Liver (tissue), 8 donors: ENCODE measurements at regions not wholly inside any gene's neighbourhood (a gene's known extent, or its start where the extent isn't known, plus 50 kb on each side); places are given as distances from the start of the nearest gene placed in this dataset.

ENCODE experiments used
- DNase-seq: peaks from one replicate; pipeline ENCODE4 v3.0.0-alpha.2; 2017; ENCODE audit warnings: low spot score
- H3K27ac ChIP-seq, 2 donors: one replicate each; pipeline ENCODE4 v1.7.0; 2013; ENCODE audit warnings: inconsistent platforms in 2 of 2, low read length in 2 of 2, control low read depth in 1 of 2, low read depth in 1 of 2, mild to moderate bottlenecking in 1 of 2
- H3K27me3 ChIP-seq, 4 donors: one replicate each; pipeline versions ENCODE4 v1.6.1 to v1.7.0; 2013; ENCODE audit warnings: low read length in 3 of 4, inconsistent platforms in 1 of 4, mild to moderate bottlenecking in 1 of 4, moderate library complexity in 1 of 4; ENCODE audit not compliant: control insufficient read depth in 4 of 4, insufficient read depth in 4 of 4
- H3K36me3 ChIP-seq, 4 donors: one replicate each; pipeline versions ENCODE4 v1.6.1 to v1.7.0; 2013; ENCODE audit warnings: low read length in 3 of 4, mild to moderate bottlenecking in 3 of 4, low read depth in 1 of 4, moderate library complexity in 1 of 4; ENCODE audit not compliant: control insufficient read depth in 4 of 4, insufficient read depth in 3 of 4
- H3K4me1 ChIP-seq, 4 donors: one replicate each; pipeline versions ENCODE4 v1.6.1 to v1.7.0; 2013; ENCODE audit warnings: low read length in 3 of 4, mild to moderate bottlenecking in 3 of 4, moderate library complexity in 1 of 4; ENCODE audit not compliant: control insufficient read depth in 4 of 4, insufficient read depth in 4 of 4
- H3K4me3 ChIP-seq, 3 donors: one replicate each; pipeline versions ENCODE4 v1.6.1 to v1.7.0; 2013; ENCODE audit warnings: low read length in 3 of 3, control low read depth in 1 of 3, low read depth in 1 of 3, mild to moderate bottlenecking in 1 of 3
- H3K9ac ChIP-seq, 2 donors: one replicate each; pipeline ENCODE4 v1.7.0; 2013; ENCODE audit warnings: low read length in 2 of 2, mild to moderate bottlenecking in 2 of 2, moderate library complexity in 2 of 2, control low read depth in 1 of 2, low read depth in 1 of 2
- H3K9me3 ChIP-seq, 4 donors: one replicate each; pipeline versions ENCODE4 v1.6.1 to v1.7.0; 2013; ENCODE audit warnings: low read length in 3 of 4; ENCODE audit not compliant: control insufficient read depth in 4 of 4
- EGR1 ChIP-seq, 2 donors: IDR thresholded peaks; 2 replicates each; pipeline ENCODE4 v1.6.1; 2016 to 2018; ENCODE audit warnings: antibody characterized with exemption in 2 of 2, low read depth in 2 of 2
- FOXA1 ChIP-seq: IDR thresholded peaks from 2 replicates; pipeline ENCODE4 v1.6.1; 2016; ENCODE audit warnings: antibody characterized with exemption
- FOXA2 ChIP-seq: IDR thresholded peaks from 2 replicates; pipeline ENCODE4 v1.6.1; 2016; ENCODE audit warnings: antibody characterized with exemption
- GABPA ChIP-seq, 2 donors: IDR thresholded peaks in 1 of 2; conservative IDR thresholded peaks in 1 of 2; 2 replicates each; pipeline ENCODE4 v1.6.1; 2016; ENCODE audit warnings: antibody characterized with exemption in 2 of 2, mild to moderate bottlenecking in 1 of 2, moderate library complexity in 1 of 2
- HNF4A ChIP-seq, 2 donors: conservative IDR thresholded peaks; 2 replicates each; pipeline ENCODE4 v1.6.1; 2016; ENCODE audit warnings: antibody characterized with exemption in 2 of 2, mild to moderate bottlenecking in 2 of 2
- JUND ChIP-seq, 2 donors: IDR thresholded peaks; 2 replicates each; pipeline ENCODE4 v1.6.1; 2016; ENCODE audit warnings: antibody characterized with exemption in 2 of 2
- NR2F2 ChIP-seq: IDR thresholded peaks from 2 replicates; pipeline ENCODE4 v1.6.1; 2016; ENCODE audit warnings: antibody characterized with exemption
- RAD21 ChIP-seq, 2 donors: IDR thresholded peaks; 2 replicates each; pipeline ENCODE4 v1.6.1; 2016; ENCODE audit warnings: antibody characterized with exemption in 2 of 2, mild to moderate bottlenecking in 2 of 2
- RXRA ChIP-seq, 2 donors: IDR thresholded peaks; 2 replicates each; pipeline ENCODE4 v1.6.1; 2017 to 2018; ENCODE audit warnings: antibody characterized with exemption in 2 of 2, mild to moderate bottlenecking in 1 of 2
- SP1 ChIP-seq: IDR thresholded peaks from 2 replicates; pipeline ENCODE4 v1.6.1; 2018; ENCODE audit warnings: antibody characterized with exemption, mild to moderate bottlenecking
- YY1 ChIP-seq: IDR thresholded peaks from 2 replicates; pipeline ENCODE4 v1.6.1; 2016; ENCODE audit warnings: antibody characterized with exemption, mild to moderate bottlenecking
- ZBTB33 ChIP-seq: IDR thresholded peaks from 2 replicates; pipeline ENCODE4 v1.6.1; 2016; ENCODE audit warnings: antibody characterized with exemption
- WGBS: extraction: QIAGEN DNeasy Blood & Tissue Kit; methylation state at CpG from one replicate; pipeline ENCODE4 v1.1.7; 2013; 5-methylcytosine and 5-hydroxymethylcytosine counted together
- TF ChIP-seq, protein P1 (sequence below): IDR thresholded peaks from 2 replicates; pipeline ENCODE4 v1.6.1; 2016; ENCODE audit warnings: antibody characterized with exemption
- TF ChIP-seq, protein P2 (sequence below): IDR thresholded peaks from 2 replicates; pipeline ENCODE4 v1.6.1; 2016; ENCODE audit warnings: antibody characterized with exemption
- TF ChIP-seq, protein P3 (sequence below): fragments of 150-350 bp; IDR thresholded peaks from 2 replicates; pipeline ENCODE4 v1.5.1; 2017; ENCODE audit warnings: improper control_type of control experiment, low read depth, low read length; ENCODE audit not compliant: missing input control
- TF ChIP-seq, protein P4 (sequence below): IDR thresholded peaks from 2 replicates; pipeline ENCODE4 v1.6.1; 2016; ENCODE audit warnings: antibody characterized with exemption, mild to moderate bottlenecking
- donor health status: healthy.
- donor health status: healthy.
- donor health status: healthy.
- donor health status: healthy.
- donor health status: healthy.

DNA sequence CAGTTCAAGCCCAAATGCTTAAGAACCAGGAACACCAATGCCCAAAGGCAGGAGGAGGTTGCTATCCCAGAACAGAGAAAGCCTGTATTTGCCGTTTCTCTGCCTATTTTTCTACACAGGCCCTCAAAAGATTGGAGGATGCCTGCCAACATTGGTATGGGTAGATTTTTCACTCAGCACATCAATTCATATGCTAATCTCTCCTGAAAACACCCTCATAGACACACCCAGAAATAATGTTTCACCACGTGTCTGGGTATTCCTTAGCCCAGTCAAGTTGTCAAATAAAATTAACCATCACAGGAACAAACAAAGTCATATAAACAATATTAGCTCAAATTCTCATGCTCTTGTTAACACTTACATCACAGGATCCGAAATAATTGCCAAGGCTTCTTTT, 121.9 kb downstream of the RGS21 start:
- 58% methylated on average over 3 of the region's 3 CpGs for WGBS
- Histone ChIP-seq H3K27ac (no peak overlapping the region), H3K4me1 (no peaks in the 10 kb centered on the region)

GRCh38 chr1:192439373-192440025, 122.7 kb downstream of the RGS21 start:
- DNase-seq = no peak
- H3K9me3 ChIP-seq = no peaks in the 10 kb centered on the region
- WGBS = 65% methylated on average over 6 of the region's 6 CpGs
- no peak overlapping the region for H3K27ac ChIP-seq
- peaks cover 0 to 5% (median 2%) of the 10 kb centered on the region in 4 donors for H3K27me3 ChIP-seq
- H3K4me1 ChIP-seq = no peaks in the 10 kb centered on the region
- H3K4me3 ChIP-seq = no peak overlapping the region
- no peaks in the 10 kb centered on the region for H3K36me3 ChIP-seq
- H3K9ac ChIP-seq = no peak overlapping the region
- no peak for TF ChIP-seq FOXA1
- TF ChIP-seq FOXA2 = no peak
- TF ChIP-seq, protein P1, sequence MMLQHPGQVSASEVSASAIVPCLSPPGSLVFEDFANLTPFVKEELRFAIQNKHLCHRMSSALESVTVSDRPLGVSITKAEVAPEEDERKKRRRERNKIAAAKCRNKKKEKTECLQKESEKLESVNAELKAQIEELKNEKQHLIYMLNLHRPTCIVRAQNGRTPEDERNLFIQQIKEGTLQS = no peak
- no peak for TF ChIP-seq RXRA (IDR thresholded peaks at IDR 0.05)
- no peak for TF ChIP-seq NR2F2
- no peak for TF ChIP-seq YY1
- TF ChIP-seq GABPA (IDR thresholded peaks at IDR 0.05 in 1 of 2, conservative IDR thresholded peaks at IDR 0.05 in 1 of 2) = no peak
- no peak for TF ChIP-seq JUND (IDR thresholded peaks at IDR 0.05)
- TF ChIP-seq, protein P2, sequence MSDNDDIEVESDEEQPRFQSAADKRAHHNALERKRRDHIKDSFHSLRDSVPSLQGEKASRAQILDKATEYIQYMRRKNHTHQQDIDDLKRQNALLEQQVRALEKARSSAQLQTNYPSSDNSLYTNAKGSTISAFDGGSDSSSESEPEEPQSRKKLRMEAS = no peak
- no peak for TF ChIP-seq ZBTB33
- no peak for TF ChIP-seq RAD21 (IDR thresholded peaks at IDR 0.05)

More for the DNA sequence above, 121.9 kb downstream of the RGS21 start:
- no peaks in the 10 kb centered on the region for H3K9me3 ChIP-seq
- DNase-seq = no peak
- no peak overlapping the region for H3K9ac ChIP-seq
- TF ChIP-seq FOXA1 = no peak
- no peak for TF ChIP-seq YY1
- TF ChIP-seq JUND (IDR thresholded peaks at IDR 0.05) = no peak
- TF ChIP-seq, protein P2 = no peak
- TF ChIP-seq, protein P3, sequence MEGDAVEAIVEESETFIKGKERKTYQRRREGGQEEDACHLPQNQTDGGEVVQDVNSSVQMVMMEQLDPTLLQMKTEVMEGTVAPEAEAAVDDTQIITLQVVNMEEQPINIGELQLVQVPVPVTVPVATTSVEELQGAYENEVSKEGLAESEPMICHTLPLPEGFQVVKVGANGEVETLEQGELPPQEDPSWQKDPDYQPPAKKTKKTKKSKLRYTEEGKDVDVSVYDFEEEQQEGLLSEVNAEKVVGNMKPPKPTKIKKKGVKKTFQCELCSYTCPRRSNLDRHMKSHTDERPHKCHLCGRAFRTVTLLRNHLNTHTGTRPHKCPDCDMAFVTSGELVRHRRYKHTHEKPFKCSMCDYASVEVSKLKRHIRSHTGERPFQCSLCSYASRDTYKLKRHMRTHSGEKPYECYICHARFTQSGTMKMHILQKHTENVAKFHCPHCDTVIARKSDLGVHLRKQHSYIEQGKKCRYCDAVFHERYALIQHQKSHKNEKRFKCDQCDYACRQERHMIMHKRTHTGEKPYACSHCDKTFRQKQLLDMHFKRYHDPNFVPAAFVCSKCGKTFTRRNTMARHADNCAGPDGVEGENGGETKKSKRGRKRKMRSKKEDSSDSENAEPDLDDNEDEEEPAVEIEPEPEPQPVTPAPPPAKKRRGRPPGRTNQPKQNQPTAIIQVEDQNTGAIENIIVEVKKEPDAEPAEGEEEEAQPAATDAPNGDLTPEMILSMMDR = no peak
- TF ChIP-seq GABPA (IDR thresholded peaks at IDR 0.05 in 1 of 2, conservative IDR thresholded peaks at IDR 0.05 in 1 of 2) = no peak
- no peak for TF ChIP-seq HNF4A (conservative IDR thresholded peaks at IDR 0.05)
- TF ChIP-seq EGR1 (IDR thresholded peaks at IDR 0.05; ENCODE audit: low read depth in 2 of 2) = no peak
- TF ChIP-seq RXRA (IDR thresholded peaks at IDR 0.05) = no peak
- TF ChIP-seq NR2F2 = no peak
- no peak for TF ChIP-seq SP1
- TF ChIP-seq, protein P4, sequence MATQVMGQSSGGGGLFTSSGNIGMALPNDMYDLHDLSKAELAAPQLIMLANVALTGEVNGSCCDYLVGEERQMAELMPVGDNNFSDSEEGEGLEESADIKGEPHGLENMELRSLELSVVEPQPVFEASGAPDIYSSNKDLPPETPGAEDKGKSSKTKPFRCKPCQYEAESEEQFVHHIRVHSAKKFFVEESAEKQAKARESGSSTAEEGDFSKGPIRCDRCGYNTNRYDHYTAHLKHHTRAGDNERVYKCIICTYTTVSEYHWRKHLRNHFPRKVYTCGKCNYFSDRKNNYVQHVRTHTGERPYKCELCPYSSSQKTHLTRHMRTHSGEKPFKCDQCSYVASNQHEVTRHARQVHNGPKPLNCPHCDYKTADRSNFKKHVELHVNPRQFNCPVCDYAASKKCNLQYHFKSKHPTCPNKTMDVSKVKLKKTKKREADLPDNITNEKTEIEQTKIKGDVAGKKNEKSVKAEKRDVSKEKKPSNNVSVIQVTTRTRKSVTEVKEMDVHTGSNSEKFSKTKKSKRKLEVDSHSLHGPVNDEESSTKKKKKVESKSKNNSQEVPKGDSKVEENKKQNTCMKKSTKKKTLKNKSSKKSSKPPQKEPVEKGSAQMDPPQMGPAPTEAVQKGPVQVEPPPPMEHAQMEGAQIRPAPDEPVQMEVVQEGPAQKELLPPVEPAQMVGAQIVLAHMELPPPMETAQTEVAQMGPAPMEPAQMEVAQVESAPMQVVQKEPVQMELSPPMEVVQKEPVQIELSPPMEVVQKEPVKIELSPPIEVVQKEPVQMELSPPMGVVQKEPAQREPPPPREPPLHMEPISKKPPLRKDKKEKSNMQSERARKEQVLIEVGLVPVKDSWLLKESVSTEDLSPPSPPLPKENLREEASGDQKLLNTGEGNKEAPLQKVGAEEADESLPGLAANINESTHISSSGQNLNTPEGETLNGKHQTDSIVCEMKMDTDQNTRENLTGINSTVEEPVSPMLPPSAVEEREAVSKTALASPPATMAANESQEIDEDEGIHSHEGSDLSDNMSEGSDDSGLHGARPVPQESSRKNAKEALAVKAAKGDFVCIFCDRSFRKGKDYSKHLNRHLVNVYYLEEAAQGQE = no peak
- TF ChIP-seq, protein P1 = no peak
- no peaks in the 10 kb centered on the region for H3K36me3 ChIP-seq
- H3K4me3 ChIP-seq = no peak overlapping the region
- peaks cover 0 to 5% (median 1%) of the 10 kb centered on the region in 4 donors for H3K27me3 ChIP-seq
